ENCODE measurements at regions not wholly inside any gene's neighbourhood (a gene's known extent, or its start where the extent isn't known, plus 50 kb on each side); places are given as distances from the start of the nearest gene placed in this dataset.

- TF ChIP-seq CTCF (conservative IDR thresholded peaks at IDR 0.05; ENCODE audit: low read length) (no peak), EZH2phosphoT487 (IDR thresholded peaks at IDR 0.05; ENCODE audit: borderline replicate concordance) (no peak)
Observed at GRCh38 chr1:112265931-112266330, 130.1 kb upstream of the CTTNBP2NL start.
